ENCODE measurements at regions not wholly inside any gene's neighbourhood (a gene's known extent, or its start where the extent isn't known, plus 50 kb on each side); places are given as distances from the start of the nearest gene placed in this dataset.

- TF ChIP-seq, protein P1, sequence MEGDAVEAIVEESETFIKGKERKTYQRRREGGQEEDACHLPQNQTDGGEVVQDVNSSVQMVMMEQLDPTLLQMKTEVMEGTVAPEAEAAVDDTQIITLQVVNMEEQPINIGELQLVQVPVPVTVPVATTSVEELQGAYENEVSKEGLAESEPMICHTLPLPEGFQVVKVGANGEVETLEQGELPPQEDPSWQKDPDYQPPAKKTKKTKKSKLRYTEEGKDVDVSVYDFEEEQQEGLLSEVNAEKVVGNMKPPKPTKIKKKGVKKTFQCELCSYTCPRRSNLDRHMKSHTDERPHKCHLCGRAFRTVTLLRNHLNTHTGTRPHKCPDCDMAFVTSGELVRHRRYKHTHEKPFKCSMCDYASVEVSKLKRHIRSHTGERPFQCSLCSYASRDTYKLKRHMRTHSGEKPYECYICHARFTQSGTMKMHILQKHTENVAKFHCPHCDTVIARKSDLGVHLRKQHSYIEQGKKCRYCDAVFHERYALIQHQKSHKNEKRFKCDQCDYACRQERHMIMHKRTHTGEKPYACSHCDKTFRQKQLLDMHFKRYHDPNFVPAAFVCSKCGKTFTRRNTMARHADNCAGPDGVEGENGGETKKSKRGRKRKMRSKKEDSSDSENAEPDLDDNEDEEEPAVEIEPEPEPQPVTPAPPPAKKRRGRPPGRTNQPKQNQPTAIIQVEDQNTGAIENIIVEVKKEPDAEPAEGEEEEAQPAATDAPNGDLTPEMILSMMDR (IDR thresholded peaks at IDR 0.05; ENCODE audit: insufficient read depth, missing control alignments), result peak; percentile 20
- FAIRE-seq, result no peak
- DNase-seq (ENCODE audit: insufficient read length, low spot score), result no peak
Observed at GRCh38 chr5:138653502-138653901, 78.3 kb upstream of the HSPA9 start.

DNA sequence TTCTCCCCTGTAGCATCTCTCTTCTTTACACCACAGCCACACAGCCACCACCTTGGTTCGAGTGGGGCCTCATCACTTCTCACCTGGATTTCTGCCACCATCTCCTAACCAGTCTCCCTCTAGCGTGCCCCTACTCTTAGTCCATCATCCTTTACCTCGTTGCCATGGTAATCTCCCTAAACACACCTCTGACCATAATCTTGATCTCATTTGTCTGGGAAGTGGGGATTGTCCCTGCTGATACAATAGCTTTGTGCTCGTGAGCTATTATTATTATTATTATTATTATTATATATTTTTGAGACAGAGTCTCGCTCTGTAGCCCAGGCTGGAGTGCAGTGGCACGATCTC, 76.5 kb upstream of the HSPA9 start:
- DNase-seq (ENCODE audit: insufficient read length, low spot score) (no peak), FAIRE-seq (no peak)
- TF ChIP-seq, protein P1 (IDR thresholded peaks at IDR 0.05; ENCODE audit: insufficient read depth, missing control alignments), result no peak

GRCh38 chr5:138651058-138651766, 76.0 kb upstream of the HSPA9 start:
- FAIRE-seq (no peak), DNase-seq (ENCODE audit: insufficient read length, low spot score) (no peak)
- TF ChIP-seq, protein P1 (IDR thresholded peaks at IDR 0.05; ENCODE audit: insufficient read depth, missing control alignments), result no peak

- FAIRE-seq (no peak), DNase-seq (ENCODE audit: insufficient read length, low spot score) (no peak)
- TF ChIP-seq, protein P1 (IDR thresholded peaks at IDR 0.05; ENCODE audit: insufficient read depth, missing control alignments), result no peak
Observed at GRCh38 chr5:138650196-138650595, 75.0 kb upstream of the HSPA9 start.

DNA sequence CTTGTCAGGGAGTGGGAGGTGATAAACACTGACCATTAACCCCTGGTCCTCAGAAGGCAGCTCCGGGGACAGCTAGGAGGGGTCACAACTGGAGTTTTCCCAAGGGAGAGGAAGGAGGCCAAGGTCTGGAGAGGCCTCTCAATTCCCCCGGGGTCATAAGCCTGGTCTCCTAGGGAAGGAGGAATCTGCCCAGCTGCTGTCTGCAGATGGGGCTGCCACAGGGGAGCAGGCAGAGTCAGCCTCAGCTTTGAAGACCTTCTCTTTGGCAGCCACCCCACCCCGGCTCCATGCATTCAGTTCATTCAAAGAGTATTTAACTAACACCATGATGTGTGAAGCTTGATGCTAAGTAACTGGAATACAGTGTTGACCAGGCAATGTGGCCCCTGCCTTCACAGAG, 74.6 kb upstream of the HSPA9 start:
- TF ChIP-seq, protein P1 (IDR thresholded peaks at IDR 0.05; ENCODE audit: insufficient read depth, missing control alignments), result no peak
- peak; percentile 48 for FAIRE-seq
- DNase-seq (ENCODE audit: insufficient read length, low spot score), result no peak

- peak; percentile 87 for FAIRE-seq
- TF ChIP-seq, protein P1 (IDR thresholded peaks at IDR 0.05; ENCODE audit: insufficient read depth, missing control alignments), result no peak
- peak; percentile 77 for DNase-seq (ENCODE audit: insufficient read length, low spot score)
Observed at GRCh38 chr5:138649316-138649720, 74.1 kb upstream of the HSPA9 start.

DNA sequence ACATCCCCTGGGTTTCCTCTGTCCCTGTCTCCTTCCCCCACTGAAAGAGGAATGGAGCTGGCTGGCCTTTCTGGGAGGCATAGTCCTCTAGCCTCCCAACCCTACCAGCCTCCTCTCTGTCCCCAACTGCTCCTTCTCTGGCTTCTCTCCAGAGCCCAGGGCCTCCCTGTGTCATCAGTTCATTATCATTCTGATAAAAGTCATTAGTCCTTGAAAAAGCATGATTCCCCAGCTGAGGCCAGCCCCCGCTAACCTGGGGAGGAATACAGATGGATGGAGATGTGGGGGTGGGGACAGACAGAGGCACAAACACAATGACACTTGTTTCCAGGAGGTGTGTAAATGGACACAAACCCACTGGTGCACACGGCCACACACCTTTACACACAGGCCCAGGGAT, 73.6 kb upstream of the HSPA9 start:
- FAIRE-seq, result no peak
- TF ChIP-seq, protein P1 (IDR thresholded peaks at IDR 0.05; ENCODE audit: insufficient read depth, missing control alignments), result no peak
- no peak for DNase-seq (ENCODE audit: insufficient read length, low spot score)

Measured in D721Med (cell line).